NB4 (cell line): ENCODE measurements at regions not wholly inside any gene's neighbourhood (a gene's known extent, or its start where the extent isn't known, plus 50 kb on each side); places are given as distances from the start of the nearest gene placed in this dataset.

Experiments used
- DNase-seq: peaks from one replicate; pipeline ENCODE4 v3.0.0; 2010; ENCODE audit warnings: low read depth
- H3K4me3 ChIP-seq: one replicate; pipeline ENCODE4 v1.5.1; 2011; ENCODE audit warnings: mild to moderate bottlenecking, low read depth, low read length, moderate library complexity
- MAX ChIP-seq: IDR thresholded peaks from 2 replicates; pipeline ENCODE4 v1.6.1; 2011; ENCODE audit warnings: low read depth, low read length
- MYC ChIP-seq: IDR thresholded peaks from 2 replicates; pipeline ENCODE4 v1.6.1; 2011; ENCODE audit warnings: low read depth, low read length
- POLR2A ChIP-seq: IDR thresholded peaks from 2 replicates; pipeline ENCODE4 v1.6.1; 2011; ENCODE audit warnings: mild to moderate bottlenecking; ENCODE audit not compliant: insufficient read length; ENCODE audit errors: extremely low read depth
- TF ChIP-seq, protein P1 (sequence below): IDR thresholded peaks from one replicate; pipeline ENCODE4 v1.5.1; 2012; ENCODE audit warnings: low read depth, low read length

DNA sequence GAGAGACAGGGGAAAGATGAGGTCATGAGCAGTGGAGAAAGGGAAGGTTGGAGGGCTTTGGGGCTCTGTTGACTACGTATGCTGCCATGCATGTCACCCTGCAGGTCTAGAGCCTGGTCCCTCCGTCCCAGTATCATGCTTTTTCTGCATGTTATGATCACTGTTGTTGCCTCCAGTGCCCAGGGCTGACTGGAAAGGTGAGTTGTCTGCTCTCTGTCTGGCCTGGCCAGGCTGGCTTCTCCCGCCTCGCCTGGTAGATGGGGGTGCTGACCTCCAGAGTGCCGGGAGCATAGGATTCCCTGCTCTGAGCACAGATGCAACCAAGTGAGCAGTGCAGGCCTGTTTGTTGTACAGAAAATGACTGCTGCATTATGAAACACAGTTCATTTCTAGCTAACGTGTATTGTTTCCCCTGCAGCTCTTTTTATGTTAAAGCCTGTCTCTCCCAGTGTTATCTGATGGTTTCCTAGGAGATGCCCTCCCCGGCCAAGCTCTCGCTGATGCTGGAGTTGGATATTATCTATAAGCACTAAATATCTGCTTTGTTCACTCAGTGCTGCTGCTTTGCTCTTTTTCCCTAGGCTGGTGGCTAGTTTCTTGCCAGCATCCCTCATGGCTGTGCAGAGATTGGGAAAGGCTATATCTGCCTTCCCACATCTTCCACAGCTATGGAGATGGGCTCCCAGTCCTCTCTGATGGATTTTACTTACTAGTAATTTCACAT lies 158.2 kb downstream of the TDRD15 start:
- DNase-seq = no peak
- TF ChIP-seq MYC = no peak
- TF ChIP-seq MAX = no peak
- TF ChIP-seq POLR2A = no peak
- TF ChIP-seq, protein P1, sequence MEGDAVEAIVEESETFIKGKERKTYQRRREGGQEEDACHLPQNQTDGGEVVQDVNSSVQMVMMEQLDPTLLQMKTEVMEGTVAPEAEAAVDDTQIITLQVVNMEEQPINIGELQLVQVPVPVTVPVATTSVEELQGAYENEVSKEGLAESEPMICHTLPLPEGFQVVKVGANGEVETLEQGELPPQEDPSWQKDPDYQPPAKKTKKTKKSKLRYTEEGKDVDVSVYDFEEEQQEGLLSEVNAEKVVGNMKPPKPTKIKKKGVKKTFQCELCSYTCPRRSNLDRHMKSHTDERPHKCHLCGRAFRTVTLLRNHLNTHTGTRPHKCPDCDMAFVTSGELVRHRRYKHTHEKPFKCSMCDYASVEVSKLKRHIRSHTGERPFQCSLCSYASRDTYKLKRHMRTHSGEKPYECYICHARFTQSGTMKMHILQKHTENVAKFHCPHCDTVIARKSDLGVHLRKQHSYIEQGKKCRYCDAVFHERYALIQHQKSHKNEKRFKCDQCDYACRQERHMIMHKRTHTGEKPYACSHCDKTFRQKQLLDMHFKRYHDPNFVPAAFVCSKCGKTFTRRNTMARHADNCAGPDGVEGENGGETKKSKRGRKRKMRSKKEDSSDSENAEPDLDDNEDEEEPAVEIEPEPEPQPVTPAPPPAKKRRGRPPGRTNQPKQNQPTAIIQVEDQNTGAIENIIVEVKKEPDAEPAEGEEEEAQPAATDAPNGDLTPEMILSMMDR = no peak
- no peak overlapping the region for H3K4me3 ChIP-seq

DNA sequence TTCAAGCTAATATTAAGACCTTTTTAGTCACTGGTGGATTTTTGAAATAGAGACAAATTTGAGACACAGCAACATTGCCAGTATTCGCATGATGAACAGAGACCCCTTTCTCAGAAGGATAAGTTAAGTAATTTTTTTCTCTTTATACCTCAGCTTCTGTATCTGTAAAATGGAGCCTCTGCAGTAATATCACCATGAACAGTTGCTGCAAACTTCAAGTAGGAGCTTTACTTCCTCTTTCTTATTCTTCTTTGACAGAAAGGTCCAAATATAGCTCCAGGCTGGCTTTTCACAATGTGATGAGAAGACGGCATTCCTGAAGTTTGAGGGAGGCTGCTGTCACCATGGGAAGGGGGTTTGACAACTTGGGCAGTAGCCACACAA lies 158.7 kb downstream of the TDRD15 start:
- TF ChIP-seq POLR2A (no peak), MAX (no peak), MYC (no peak)
- TF ChIP-seq, protein P1 = no peak
- H3K4me3 ChIP-seq = no peak overlapping the region
- DNase-seq = no peak

DNA sequence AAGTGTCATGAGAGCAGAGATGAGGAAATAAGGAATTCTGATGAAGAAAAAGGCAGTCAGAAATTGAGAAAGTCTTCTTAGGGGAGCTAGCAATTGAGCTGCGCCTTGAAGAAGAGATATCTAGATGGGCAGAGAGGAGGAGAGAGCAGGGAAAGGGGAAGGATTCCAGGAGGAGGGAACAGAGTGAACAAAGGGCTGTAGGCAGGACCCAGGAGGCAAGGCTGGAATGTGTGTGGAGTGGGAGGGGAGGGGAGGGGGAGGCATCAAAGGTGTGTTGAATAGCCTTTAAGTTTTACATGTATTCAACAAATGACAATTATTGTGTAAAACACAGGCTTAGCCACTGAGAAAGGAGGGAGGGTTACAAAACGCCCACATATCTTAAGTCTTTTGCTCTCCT lies 164.5 kb downstream of the TDRD15 start:
- no peak for DNase-seq
- no peak overlapping the region for H3K4me3 ChIP-seq
- TF ChIP-seq MAX (no peak), POLR2A (no peak), MYC (no peak)
- TF ChIP-seq, protein P1 = no peak

- DNase-seq = no peak
- H3K4me3 ChIP-seq = no peak overlapping the region
- no peak for TF ChIP-seq MYC
- TF ChIP-seq, protein P1 = no peak
- no peak for TF ChIP-seq MAX
- no peak for TF ChIP-seq POLR2A
Observed at GRCh38 chr2:21288739-21289520, 165.2 kb downstream of the TDRD15 start.

GRCh38 chr2:21289551-21289950 lies 165.8 kb downstream of the TDRD15 start:
- no peak for DNase-seq
- no peak overlapping the region for H3K4me3 ChIP-seq
- TF ChIP-seq POLR2A = no peak
- TF ChIP-seq MAX = no peak
- TF ChIP-seq MYC = no peak
- TF ChIP-seq, protein P1 = no peak
